HCT116 (cell line): ENCODE measurements at regions not wholly inside any gene's neighbourhood (a gene's known extent, or its start where the extent isn't known, plus 50 kb on each side); places are given as distances from the start of the nearest gene placed in this dataset.

Source experiments
- ATAC-seq: fragments of 200-7000 bp; cut with Tn5 transposase; 2 replicates; pipeline ENCODE4 v1.9.1; 2020; ENCODE audit warnings: mild to moderate bottlenecking, moderate library complexity
- BruUV-seq: library from RNA; stranded (reverse); fragments of 400-500 nt; replicated peaks from 2 replicates; lab custom pipeline; 2021; lab: Mats Ljungman, UMichigan
- CTCF ChIA-PET: fragments of 300-600 bp; sonication (Branson Sonifier 250); formaldehyde crosslinking; loops from one replicate; lab custom pipeline; 2021; ENCODE audit warnings: antibody characterized with exemption; lab: Charles Lee
- POLR2A ChIA-PET: fragments of 300-600, 350-600 bp; sonication (Branson Sonifier 250); formaldehyde crosslinking; loops from one replicate; lab custom pipeline; 2021; ENCODE audit warnings: antibody characterized with exemption; lab: Charles Lee
- RAD21 ChIA-PET, 2 experiments: fragments of 300-600 bp; sonication (Branson Sonifier 250); formaldehyde crosslinking; loops; one replicate each; lab custom pipeline; 2023; ENCODE audit warnings: low total read pairs in 2 of 2; ENCODE audit not compliant: uncharacterized antibody in 2 of 2, unreplicated experiment in 2 of 2, low non-redundant PET in 1 of 2; lab: Charles Lee
- DNase-seq: peaks from one replicate; pipeline ENCODE4 v3.0.0-alpha.2; 2010; ENCODE audit warnings: low read depth, low spot score
- H2AFZ ChIP-seq: fragments of 200-600 bp; shearing (Covaris generic), sonication (generic); 2 replicates; pipeline ENCODE4 v1.6.1; 2017; ENCODE audit warnings: low read depth, mixed run types, mixed read lengths, antibody characterized with exemption, low read length; ENCODE audit not compliant: poor library complexity, severe bottlenecking
- H3K27ac ChIP-seq: 2 replicates; pipeline ENCODE4 v1.5.1; 2012; ENCODE audit warnings: low read depth, low read length
- H3K27me3 ChIP-seq: fragments of 200-600 bp; sonication (generic); 2 replicates; pipeline ENCODE4 v1.6.1; 2016; ENCODE audit warnings: mixed run types, low read length, mixed read lengths; ENCODE audit not compliant: insufficient read depth
- H3K36me3 ChIP-seq, 2 experiments: fragments of 200-500 bp in 1 of 2; fragments of 200-600 bp in 1 of 2; sonication (Bioruptor generic) in 1 of 2; sonication (generic) in 1 of 2; 2 replicates each; pipeline versions ENCODE4 v1.5.1 to v1.6.1; 2014 to 2016; ENCODE audit warnings: low read length in 2 of 2, inconsistent platforms in 1 of 2, mixed read lengths in 1 of 2, mixed run types in 1 of 2; ENCODE audit not compliant: insufficient read depth in 2 of 2, control insufficient read depth in 1 of 2
- H3K4me1 ChIP-seq, 2 experiments: fragments of 200-600 bp in 1 of 2; sonication (generic) in 1 of 2; 2 replicates each; pipeline versions ENCODE4 v1.5.1 to v1.6.1; 2012 to 2017; ENCODE audit warnings: low read length in 2 of 2, inconsistent platforms in 1 of 2, mild to moderate bottlenecking in 1 of 2, mixed read lengths in 1 of 2, mixed run types in 1 of 2, moderate library complexity in 1 of 2; ENCODE audit not compliant: insufficient read depth in 2 of 2, control insufficient read depth in 1 of 2
- H3K4me2 ChIP-seq: fragments of 200-600 bp; sonication (generic); 2 replicates; pipeline ENCODE4 v1.6.1; 2017; ENCODE audit warnings: mixed run types, low read length, mixed read lengths
- H3K4me3 ChIP-seq, 2 experiments: fragments of 200-600 bp in 1 of 2; sonication (generic) in 1 of 2; replicated peaks in 1 of 2; 2 replicates each; pipeline ENCODE4 v1.5.1; 2011 to 2016; ENCODE audit warnings: low read length in 2 of 2, control low read depth in 1 of 2, low read depth in 1 of 2, mild to moderate bottlenecking in 1 of 2, mixed read lengths in 1 of 2, mixed run types in 1 of 2
- H3K79me2 ChIP-seq: fragments of 200-600 bp; sonication (generic); 2 replicates; pipeline ENCODE4 v1.6.1; 2017; ENCODE audit warnings: mild to moderate bottlenecking, mixed run types, low read length, moderate library complexity, mixed read lengths; ENCODE audit not compliant: insufficient read depth
- H3K9ac ChIP-seq: fragments of 200-600 bp; sonication (generic); 2 replicates; pipeline ENCODE4 v1.6.1; 2016; ENCODE audit warnings: low read length, mixed read lengths
- H3K9me2 ChIP-seq: fragments of 200-600 bp; sonication (generic), shearing (Covaris generic); 2 replicates; pipeline ENCODE4 v1.6.1; 2017; ENCODE audit warnings: mixed run types, mild to moderate bottlenecking, moderate library complexity; ENCODE audit not compliant: insufficient read depth
- H3K9me3 ChIP-seq, 2 experiments: fragments of 200-500 bp in 1 of 2; fragments of 200-600 bp in 1 of 2; sonication (Bioruptor generic) in 1 of 2; sonication (generic) in 1 of 2; 2 replicates each; pipeline ENCODE4 v1.6.1; 2014 to 2017; ENCODE audit warnings: low read length in 2 of 2, mixed read lengths in 2 of 2, inconsistent platforms in 1 of 2, low read depth in 1 of 2, mild to moderate bottlenecking in 1 of 2, mixed run types in 1 of 2, moderate library complexity in 1 of 2; ENCODE audit not compliant: control insufficient read depth in 1 of 2, insufficient read depth in 1 of 2
- H4K20me1 ChIP-seq: fragments of 200-600 bp; sonication (generic), shearing (Covaris generic); 2 replicates; pipeline ENCODE4 v1.6.1; 2017; ENCODE audit warnings: mixed run types, mild to moderate bottlenecking, moderate library complexity; ENCODE audit not compliant: insufficient read depth
- CEBPB ChIP-seq: IDR thresholded peaks from 2 replicates; pipeline ENCODE4 v1.6.1; 2012; ENCODE audit warnings: low read depth
- EGR1 ChIP-seq: IDR thresholded peaks from 2 replicates; pipeline ENCODE4 v1.6.1; 2012; ENCODE audit warnings: low read depth
- ELF1 ChIP-seq: IDR thresholded peaks from 2 replicates; pipeline ENCODE4 v1.6.1; 2012; ENCODE audit warnings: low read depth, borderline replicate concordance
- EZH2phosphoT487 ChIP-seq: fragments of 200-600 bp; IDR thresholded peaks from 2 replicates; pipeline ENCODE4 v1.6.1; 2018; ENCODE audit warnings: antibody characterized with exemption, borderline replicate concordance
- FOSL1 ChIP-seq: IDR thresholded peaks from 2 replicates; pipeline ENCODE4 v1.6.1; 2012; ENCODE audit warnings: low read depth
- JUND ChIP-seq: IDR thresholded peaks from 2 replicates; pipeline ENCODE4 v1.6.1; 2012
- POLR2A ChIP-seq: IDR thresholded peaks from 2 replicates; pipeline ENCODE4 v1.7.0; 2011; ENCODE audit warnings: borderline replicate concordance; ENCODE audit not compliant: insufficient read depth, insufficient read length; ENCODE audit errors: extremely low read depth
- POLR2AphosphoS5 ChIP-seq: IDR thresholded peaks from 2 replicates; pipeline ENCODE4 v1.6.1; 2011; ENCODE audit warnings: mild to moderate bottlenecking, low read depth, low read length, moderate library complexity
- RAD21 ChIP-seq: IDR thresholded peaks from 2 replicates; pipeline ENCODE4 v1.6.1; 2012; ENCODE audit warnings: low read depth, mild to moderate bottlenecking
- SIN3A ChIP-seq: IDR thresholded peaks from 2 replicates; pipeline ENCODE4 v1.6.1; 2012; ENCODE audit warnings: low read depth
- SRF ChIP-seq: IDR thresholded peaks from 2 replicates; pipeline ENCODE4 v1.6.1; 2012; ENCODE audit warnings: low read depth
- TCF7L2 ChIP-seq: IDR thresholded peaks from 2 replicates; pipeline ENCODE4 v1.7.0; 2011; ENCODE audit warnings: borderline replicate concordance, inconsistent platforms; ENCODE audit not compliant: insufficient read depth, insufficient read length; ENCODE audit errors: extremely low read depth
- YY1 ChIP-seq: IDR thresholded peaks from 2 replicates; pipeline ENCODE4 v1.6.1; 2011; ENCODE audit warnings: low read length, low read depth, moderate library complexity, mild to moderate bottlenecking; ENCODE audit not compliant: insufficient replicate concordance; ENCODE audit errors: extremely low read depth
- ZFX ChIP-seq: fragments of 450-650 bp; IDR thresholded peaks from 2 replicates; pipeline ENCODE4 v1.6.1; 2017
- ZNF274 ChIP-seq: fragments of 200-500 bp; sonication (Bioruptor generic); IDR thresholded peaks from 2 replicates; pipeline ENCODE4 v1.6.1; 2014; ENCODE audit warnings: mild to moderate bottlenecking, low read depth, low read length, inconsistent platforms
- intact Hi-C: fragments of 100-400 bp; cut with micrococcal nuclease; formaldehyde crosslinking; loops from 2 replicates; pipeline ENCODE4 v1.10.0; 2022
- TF ChIP-seq, protein P1 (sequence below): IDR thresholded peaks from 2 replicates; pipeline ENCODE4 v1.6.1; 2012
- TF ChIP-seq, protein P2 (sequence below): IDR thresholded peaks from 2 replicates; pipeline ENCODE4 v1.6.1; 2012; ENCODE audit warnings: low read depth
- TF ChIP-seq, protein P3 (sequence below): IDR thresholded peaks from 2 replicates; pipeline ENCODE4 v1.6.1; 2012

DNA sequence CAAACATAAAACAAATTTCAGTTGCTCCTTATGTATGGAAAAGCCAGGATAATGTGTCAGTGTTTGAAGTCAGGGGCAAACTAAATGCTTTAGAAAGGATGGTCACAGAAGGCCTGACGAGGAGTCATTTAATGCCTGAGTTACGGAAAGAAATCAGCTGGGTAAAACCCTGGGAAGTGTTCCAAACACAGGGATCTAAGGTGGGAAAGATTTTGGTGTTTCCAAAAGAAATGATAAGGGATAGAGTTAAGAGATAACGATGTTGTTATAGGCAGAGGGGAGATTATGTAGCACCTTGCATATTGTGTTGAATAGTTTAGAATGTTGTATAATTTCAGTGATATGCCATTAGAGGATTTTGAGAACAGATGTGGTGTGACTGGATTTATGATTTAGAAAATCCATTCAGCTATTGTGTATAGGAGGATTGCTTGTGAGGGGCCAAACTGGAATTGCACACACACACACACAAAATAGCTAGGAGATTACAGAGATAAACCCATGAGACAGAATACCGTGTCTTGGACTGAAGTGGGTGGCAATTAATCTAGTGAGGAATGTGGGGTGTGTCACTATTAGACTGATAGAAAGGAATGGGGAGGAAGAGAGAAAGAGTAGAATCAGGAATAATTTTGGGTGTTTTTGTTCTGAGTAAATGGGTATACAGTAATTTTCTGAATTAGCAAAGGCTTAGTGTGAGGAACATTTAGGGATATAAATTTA lies 274.2 kb upstream of the DAB2 start:
- Histone ChIP-seq H3K9me2 (no peaks in the 10 kb centered on the region), H3K9ac (no peak overlapping the region), H3K9me3 (no peaks in the 10 kb centered on the region), H3K27ac (no peak overlapping the region), H3K79me2 (no peaks in the 10 kb centered on the region), H3K4me2 (no peak overlapping the region), H3K27me3 (no peaks in the 10 kb centered on the region), H3K4me3 (no peak overlapping the region), H4K20me1 (no peaks in the 10 kb centered on the region), H3K4me1 (no peaks in the 10 kb centered on the region)
- DNase-seq: no peak
- POLR2A ChIA-PET: no interaction called here
- RAD21 ChIA-PET: no interaction called here
- CTCF ChIA-PET: no interaction called here
- ATAC-seq: no peak
- no peak for TF ChIP-seq ELF1
- TF ChIP-seq EGR1: no peak
- TF ChIP-seq, protein P1, sequence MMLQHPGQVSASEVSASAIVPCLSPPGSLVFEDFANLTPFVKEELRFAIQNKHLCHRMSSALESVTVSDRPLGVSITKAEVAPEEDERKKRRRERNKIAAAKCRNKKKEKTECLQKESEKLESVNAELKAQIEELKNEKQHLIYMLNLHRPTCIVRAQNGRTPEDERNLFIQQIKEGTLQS: no peak
- no peak for TF ChIP-seq JUND
- no peak for TF ChIP-seq POLR2AphosphoS5
- TF ChIP-seq ZNF274: no peak
- TF ChIP-seq SIN3A: no peak
- no peak for TF ChIP-seq SRF
- TF ChIP-seq, protein P2, sequence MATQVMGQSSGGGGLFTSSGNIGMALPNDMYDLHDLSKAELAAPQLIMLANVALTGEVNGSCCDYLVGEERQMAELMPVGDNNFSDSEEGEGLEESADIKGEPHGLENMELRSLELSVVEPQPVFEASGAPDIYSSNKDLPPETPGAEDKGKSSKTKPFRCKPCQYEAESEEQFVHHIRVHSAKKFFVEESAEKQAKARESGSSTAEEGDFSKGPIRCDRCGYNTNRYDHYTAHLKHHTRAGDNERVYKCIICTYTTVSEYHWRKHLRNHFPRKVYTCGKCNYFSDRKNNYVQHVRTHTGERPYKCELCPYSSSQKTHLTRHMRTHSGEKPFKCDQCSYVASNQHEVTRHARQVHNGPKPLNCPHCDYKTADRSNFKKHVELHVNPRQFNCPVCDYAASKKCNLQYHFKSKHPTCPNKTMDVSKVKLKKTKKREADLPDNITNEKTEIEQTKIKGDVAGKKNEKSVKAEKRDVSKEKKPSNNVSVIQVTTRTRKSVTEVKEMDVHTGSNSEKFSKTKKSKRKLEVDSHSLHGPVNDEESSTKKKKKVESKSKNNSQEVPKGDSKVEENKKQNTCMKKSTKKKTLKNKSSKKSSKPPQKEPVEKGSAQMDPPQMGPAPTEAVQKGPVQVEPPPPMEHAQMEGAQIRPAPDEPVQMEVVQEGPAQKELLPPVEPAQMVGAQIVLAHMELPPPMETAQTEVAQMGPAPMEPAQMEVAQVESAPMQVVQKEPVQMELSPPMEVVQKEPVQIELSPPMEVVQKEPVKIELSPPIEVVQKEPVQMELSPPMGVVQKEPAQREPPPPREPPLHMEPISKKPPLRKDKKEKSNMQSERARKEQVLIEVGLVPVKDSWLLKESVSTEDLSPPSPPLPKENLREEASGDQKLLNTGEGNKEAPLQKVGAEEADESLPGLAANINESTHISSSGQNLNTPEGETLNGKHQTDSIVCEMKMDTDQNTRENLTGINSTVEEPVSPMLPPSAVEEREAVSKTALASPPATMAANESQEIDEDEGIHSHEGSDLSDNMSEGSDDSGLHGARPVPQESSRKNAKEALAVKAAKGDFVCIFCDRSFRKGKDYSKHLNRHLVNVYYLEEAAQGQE: no peak
- TF ChIP-seq RAD21: no peak
- TF ChIP-seq POLR2A: no peak
- no peak for TF ChIP-seq TCF7L2
- no peak for TF ChIP-seq FOSL1
- no peak for TF ChIP-seq EZH2phosphoT487
- TF ChIP-seq CEBPB: no peak
- TF ChIP-seq, protein P3, sequence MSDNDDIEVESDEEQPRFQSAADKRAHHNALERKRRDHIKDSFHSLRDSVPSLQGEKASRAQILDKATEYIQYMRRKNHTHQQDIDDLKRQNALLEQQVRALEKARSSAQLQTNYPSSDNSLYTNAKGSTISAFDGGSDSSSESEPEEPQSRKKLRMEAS: no peak
- TF ChIP-seq ZFX: no peak
- TF ChIP-seq YY1: no peak
- TF ChIP-seq, all 23 proteins: peak for 0
- intact Hi-C loops: no loop called here
- BruUV-seq: no TSS peak
- H2AFZ ChIP-seq: no peak overlapping the region
- no peaks in the 10 kb centered on the region for H3K36me3 ChIP-seq
